MM.1S (cell line): ENCODE measurements at regions not wholly inside any gene's neighbourhood (a gene's known extent, or its start where the extent isn't known, plus 50 kb on each side); places are given as distances from the start of the nearest gene placed in this dataset.
"Not testable (repeated sequence)": the region's sequence is repeated elsewhere in the genome, so short reads cannot be mapped to it uniquely, and the experiment has no call there.

ENCODE experiments used
- DNase-seq: peaks from one replicate; pipeline ENCODE4 v3.0.0-alpha.2; 2015
- H2AFZ ChIP-seq: fragments of 300-600 bp; sonication (generic); 2 replicates; pipeline ENCODE4 v1.6.0; 2016; ENCODE audit warnings: antibody characterized with exemption, low read length
- H3F3A ChIP-seq: fragments of 300-600 bp; sonication (generic); 2 replicates; pipeline ENCODE4 v1.6.1; 2016; ENCODE audit warnings: mild to moderate bottlenecking, antibody characterized with exemption, low read length, moderate library complexity, mixed read lengths; ENCODE audit not compliant: insufficient read depth
- H3K27ac ChIP-seq: fragments of 300-600 bp; sonication (generic); 2 replicates; pipeline ENCODE4 v1.5.1; 2016; ENCODE audit warnings: mild to moderate bottlenecking, low read length
- H3K27me3 ChIP-seq: fragments of 300-600 bp; sonication (generic); replicated peaks from 2 replicates; pipeline ENCODE4 v1.6.0; 2016; ENCODE audit warnings: low read length; ENCODE audit not compliant: insufficient read depth
- H3K36me3 ChIP-seq: fragments of 300-600 bp; sonication (generic); replicated peaks from 2 replicates; pipeline ENCODE4 v1.6.1; 2016; ENCODE audit warnings: mild to moderate bottlenecking, low read length, mixed read lengths; ENCODE audit not compliant: insufficient read depth
- H3K4me1 ChIP-seq: fragments of 300-600 bp; sonication (generic); 2 replicates; pipeline ENCODE4 v1.6.1; 2016; ENCODE audit warnings: low read length, mixed read lengths
- H3K4me2 ChIP-seq: fragments of 300-600 bp; sonication (generic); 2 replicates; pipeline ENCODE4 v1.6.0; 2016; ENCODE audit warnings: low read depth, low read length
- H3K4me3 ChIP-seq: fragments of 300-600 bp; sonication (generic); 2 replicates; pipeline ENCODE4 v1.5.1; 2016; ENCODE audit warnings: low read length, mixed read lengths
- H3K79me2 ChIP-seq: fragments of 300-600 bp; sonication (generic); 2 replicates; pipeline ENCODE4 v1.6.1; 2016; ENCODE audit warnings: mixed run types, low read length, mixed read lengths
- H3K9ac ChIP-seq: fragments of 300-600 bp; sonication (generic); 2 replicates; pipeline ENCODE4 v1.6.1; 2016; ENCODE audit warnings: low read length, mixed read lengths
- H3K9me2 ChIP-seq: fragments of 300-600 bp; sonication (generic); replicated peaks from 2 replicates; pipeline ENCODE4 v1.6.1; 2016; ENCODE audit warnings: mild to moderate bottlenecking, low read length, mixed read lengths; ENCODE audit not compliant: insufficient read depth
- H3K9me3 ChIP-seq: fragments of 300-600 bp; sonication (generic); replicated peaks from 2 replicates; pipeline ENCODE4 v1.6.1; 2016; ENCODE audit warnings: mild to moderate bottlenecking, low read length, mixed read lengths; ENCODE audit not compliant: insufficient read depth
- H4K20me1 ChIP-seq: fragments of 300-600 bp; sonication (generic); 2 replicates; pipeline ENCODE4 v1.6.1; 2016; ENCODE audit warnings: mild to moderate bottlenecking, low read length, moderate library complexity, mixed read lengths; ENCODE audit not compliant: insufficient read depth
- EZH2 ChIP-seq: fragments of 300-600 bp; sonication (generic); optimal IDR thresholded peaks from 2 replicates; pipeline ENCODE3; 2017; ENCODE audit warnings: low read depth, mild to moderate bottlenecking, antibody characterized with exemption, low read length, mixed read lengths
- EZH2phosphoT487 ChIP-seq: fragments of 300-600 bp; sonication (generic); IDR thresholded peaks from 2 replicates; pipeline ENCODE4 v1.6.1; 2018; ENCODE audit warnings: antibody characterized with exemption, low read length
- TF ChIP-seq, protein P1 (sequence below): fragments of 300-600 bp; sonication (generic); IDR thresholded peaks from 2 replicates; pipeline ENCODE4 v1.5.1; 2016; ENCODE audit warnings: antibody characterized with exemption, low read length, mixed read lengths

DNA sequence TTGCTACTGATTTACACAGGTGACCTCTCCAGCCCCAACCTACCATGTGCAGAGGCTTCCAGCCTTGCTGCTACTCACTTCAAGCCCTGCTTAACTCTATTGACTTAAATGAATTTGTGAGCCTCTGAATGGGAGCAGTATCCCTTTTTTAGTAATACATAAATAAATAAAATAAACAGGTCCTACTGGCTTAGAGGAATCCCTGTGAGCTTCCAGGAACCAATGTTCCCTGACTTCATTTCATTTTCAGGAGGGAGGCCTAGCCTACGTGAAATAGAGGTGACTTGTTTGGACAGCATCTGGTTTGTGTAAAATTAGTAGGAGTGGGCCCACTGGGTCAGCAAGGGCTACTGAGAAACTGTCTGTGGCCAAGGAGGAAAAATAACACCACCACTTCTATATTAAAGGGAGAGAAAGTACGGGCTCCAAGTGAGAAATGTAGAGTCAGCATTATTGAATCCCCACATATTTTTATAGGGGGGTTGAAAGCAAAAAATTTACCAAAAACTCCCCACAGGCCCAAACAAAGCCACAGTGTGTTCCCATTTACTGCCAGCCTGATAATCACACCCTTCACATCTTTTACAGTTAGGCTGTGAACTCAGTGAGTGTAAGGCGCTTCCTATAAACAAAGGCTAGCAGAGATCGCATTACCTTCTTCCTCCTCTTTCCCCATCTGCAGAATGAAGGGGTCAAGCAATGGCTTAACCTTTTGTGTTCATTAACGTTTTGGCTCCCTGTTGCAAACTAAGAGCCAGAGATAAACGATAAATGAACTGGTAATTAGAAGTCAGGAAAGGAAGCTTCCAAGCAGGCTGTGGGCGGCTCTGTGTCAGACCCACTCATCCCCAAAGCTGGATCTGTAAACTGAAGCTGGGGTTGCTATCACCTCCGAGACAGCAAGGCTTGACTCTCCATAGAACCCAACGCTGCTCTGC lies 138.8 kb upstream of the LIFR start:
- Histone ChIP-seq H3K27me3 (no peaks in the 10 kb centered on the region), H4K20me1 (no peaks in the 10 kb centered on the region), H3K9ac (no peak overlapping the region), H3K27ac (no peak overlapping the region), H3K4me1 (no peaks in the 10 kb centered on the region), H2AFZ (no peak overlapping the region), H3K9me3 (no peaks in the 10 kb centered on the region), H3K79me2 (no peaks in the 10 kb centered on the region), H3F3A (no peaks in the 10 kb centered on the region), H3K36me3 (no peaks in the 10 kb centered on the region), H3K9me2 (no peaks in the 10 kb centered on the region), H3K4me2 (no peak overlapping the region), H3K4me3 (no peak overlapping the region)
- TF ChIP-seq EZH2phosphoT487: no peak
- TF ChIP-seq, protein P1, sequence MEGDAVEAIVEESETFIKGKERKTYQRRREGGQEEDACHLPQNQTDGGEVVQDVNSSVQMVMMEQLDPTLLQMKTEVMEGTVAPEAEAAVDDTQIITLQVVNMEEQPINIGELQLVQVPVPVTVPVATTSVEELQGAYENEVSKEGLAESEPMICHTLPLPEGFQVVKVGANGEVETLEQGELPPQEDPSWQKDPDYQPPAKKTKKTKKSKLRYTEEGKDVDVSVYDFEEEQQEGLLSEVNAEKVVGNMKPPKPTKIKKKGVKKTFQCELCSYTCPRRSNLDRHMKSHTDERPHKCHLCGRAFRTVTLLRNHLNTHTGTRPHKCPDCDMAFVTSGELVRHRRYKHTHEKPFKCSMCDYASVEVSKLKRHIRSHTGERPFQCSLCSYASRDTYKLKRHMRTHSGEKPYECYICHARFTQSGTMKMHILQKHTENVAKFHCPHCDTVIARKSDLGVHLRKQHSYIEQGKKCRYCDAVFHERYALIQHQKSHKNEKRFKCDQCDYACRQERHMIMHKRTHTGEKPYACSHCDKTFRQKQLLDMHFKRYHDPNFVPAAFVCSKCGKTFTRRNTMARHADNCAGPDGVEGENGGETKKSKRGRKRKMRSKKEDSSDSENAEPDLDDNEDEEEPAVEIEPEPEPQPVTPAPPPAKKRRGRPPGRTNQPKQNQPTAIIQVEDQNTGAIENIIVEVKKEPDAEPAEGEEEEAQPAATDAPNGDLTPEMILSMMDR: no peak
- TF ChIP-seq EZH2: no peak
- DNase-seq: no peak

DNA sequence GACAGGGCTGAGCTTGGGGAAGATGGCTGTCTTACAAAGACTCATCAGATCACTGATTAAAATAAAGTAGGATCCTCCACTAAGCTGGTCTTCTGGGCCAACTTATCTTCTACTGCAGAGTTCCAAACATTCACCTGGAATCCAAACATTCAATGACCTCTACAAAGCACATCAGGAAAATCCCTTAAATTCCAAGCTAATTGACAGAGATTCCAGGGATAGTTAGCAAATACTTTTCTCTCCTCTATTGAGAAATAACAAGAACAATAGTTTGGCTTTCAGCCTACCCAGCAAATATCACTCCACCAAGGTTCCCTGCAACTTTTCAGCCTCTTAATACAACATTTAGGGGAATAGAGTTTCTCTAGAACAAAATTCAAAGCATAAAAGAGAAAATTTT lies 140.6 kb upstream of the LIFR start:
- H3K9ac ChIP-seq: no peak overlapping the region
- H3K9me2 ChIP-seq: no peaks in the 10 kb centered on the region
- H3F3A ChIP-seq: no peaks in the 10 kb centered on the region
- TF ChIP-seq EZH2phosphoT487 (no peak), EZH2 (no peak)
- TF ChIP-seq, protein P1: no peak
- no peaks in the 10 kb centered on the region for H3K4me1 ChIP-seq
- H3K79me2 ChIP-seq: no peaks in the 10 kb centered on the region
- H3K4me2 ChIP-seq: no peak overlapping the region
- H2AFZ ChIP-seq: no peak overlapping the region
- H3K27me3 ChIP-seq: no peaks in the 10 kb centered on the region
- no peak overlapping the region for H3K4me3 ChIP-seq
- no peak for DNase-seq
- H4K20me1 ChIP-seq: no peaks in the 10 kb centered on the region
- no peaks in the 10 kb centered on the region for H3K9me3 ChIP-seq
- no peak overlapping the region for H3K27ac ChIP-seq
- H3K36me3 ChIP-seq: no peaks in the 10 kb centered on the region

DNA sequence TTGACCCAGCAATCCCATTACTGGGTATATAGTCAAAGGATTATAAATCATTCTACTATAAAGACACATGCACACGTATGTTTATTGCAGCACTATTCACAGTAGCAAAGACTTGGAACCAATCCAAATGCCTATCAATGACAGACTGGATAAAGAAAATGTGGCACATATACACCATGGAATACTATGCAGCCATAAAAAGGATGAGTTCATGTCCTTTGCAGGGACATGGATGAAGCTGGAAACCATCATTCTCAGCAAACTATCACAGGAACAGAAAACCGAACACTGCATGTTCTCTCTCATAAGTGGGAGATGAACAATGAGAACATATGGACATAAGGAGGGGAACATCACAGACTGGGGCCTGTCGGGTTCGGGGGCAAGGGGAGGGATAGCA lies 140.3 kb upstream of the OSMR start:
- not testable (repeated sequence) for DNase-seq, H3K4me2 ChIP-seq, H3F3A ChIP-seq, H2AFZ ChIP-seq, H3K9me3 ChIP-seq, H3K79me2 ChIP-seq, H3K27me3 ChIP-seq, H3K4me1 ChIP-seq, H3K27ac ChIP-seq, H3K9ac ChIP-seq, H4K20me1 ChIP-seq, H3K9me2 ChIP-seq, H3K4me3 ChIP-seq, H3K36me3 ChIP-seq

DNA sequence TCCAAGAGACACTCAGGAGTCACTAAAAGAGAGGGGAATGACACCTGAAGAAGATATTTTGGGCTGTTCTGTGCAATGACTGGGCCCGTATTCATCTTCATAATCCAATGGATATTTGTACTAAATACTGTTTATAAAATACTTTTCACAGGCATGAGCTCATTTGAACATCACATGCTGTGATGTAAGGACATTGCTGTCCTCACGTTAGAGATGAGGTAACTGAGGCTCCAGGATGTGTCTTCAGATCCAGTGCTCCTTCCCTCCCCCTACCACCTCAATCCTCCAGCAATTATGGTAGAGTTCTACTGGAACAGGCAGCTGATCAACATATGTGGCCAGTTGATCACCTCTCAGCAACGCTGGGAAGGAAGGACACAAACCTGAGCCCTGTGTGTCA lies 139.4 kb upstream of the OSMR start:
- H3K4me1 ChIP-seq: no peaks in the 10 kb centered on the region
- H3K27ac ChIP-seq: no peak overlapping the region
- H3K4me2 ChIP-seq: no peak overlapping the region
- no peak overlapping the region for H3K4me3 ChIP-seq
- H3K79me2 ChIP-seq: no peaks in the 10 kb centered on the region
- H3K9me2 ChIP-seq: no peaks in the 10 kb centered on the region
- H3K9me3 ChIP-seq: no peaks in the 10 kb centered on the region
- TF ChIP-seq EZH2 (no peak), EZH2phosphoT487 (no peak)
- TF ChIP-seq, protein P1: no peak
- no peak overlapping the region for H2AFZ ChIP-seq
- no peaks in the 10 kb centered on the region for H4K20me1 ChIP-seq
- no peaks in the 10 kb centered on the region for H3K36me3 ChIP-seq
- no peak for DNase-seq
- H3F3A ChIP-seq: no peaks in the 10 kb centered on the region
- H3K27me3 ChIP-seq: no peaks in the 10 kb centered on the region
- no peak overlapping the region for H3K9ac ChIP-seq
